ENCODE measurements at regions not wholly inside any gene's neighbourhood (a gene's known extent, or its start where the extent isn't known, plus 50 kb on each side); places are given as distances from the start of the nearest gene placed in this dataset.
"Not testable (repeated sequence)": the region's sequence is repeated elsewhere in the genome, so short reads cannot be mapped to it uniquely, and the experiment has no call there.

DNA sequence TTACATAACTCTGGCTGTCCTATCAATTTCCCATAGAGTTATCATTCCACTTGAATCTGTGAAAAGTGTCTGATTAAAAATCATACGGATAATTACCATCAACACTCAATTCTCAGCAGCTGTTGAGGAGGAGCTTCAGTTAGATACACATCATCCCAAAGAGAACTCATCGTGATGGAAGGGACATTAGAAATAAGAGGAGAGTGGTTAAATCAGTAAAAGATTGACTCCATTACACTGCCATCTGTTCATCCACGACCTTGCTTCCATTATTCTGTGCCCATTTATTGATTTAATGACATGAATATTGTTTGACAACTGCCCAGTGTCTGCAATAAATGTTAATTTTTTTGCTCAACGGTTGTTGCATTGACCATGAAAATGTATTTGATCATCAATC lies 223.5 kb downstream of the SPATA31A1 start:
- TF ChIP-seq POLR2A (IDR thresholded peaks at IDR 0.05; ENCODE audit: borderline replicate concordance, extremely low read depth, insufficient read depth, insufficient read length); SP1 (IDR thresholded peaks at IDR 0.05; ENCODE audit: low read depth); RAD21 (IDR thresholded peaks at IDR 0.05; ENCODE audit: low read depth); EZH2phosphoT487 (IDR thresholded peaks at IDR 0.05; ENCODE audit: borderline replicate concordance); EZH2 (IDR thresholded peaks at IDR 0.05); SIN3A (IDR thresholded peaks at IDR 0.05; ENCODE audit: low read depth); ZNF274 (IDR thresholded peaks at IDR 0.05; ENCODE audit: low read depth, low read length); YY1 (IDR thresholded peaks at IDR 0.05; ENCODE audit: extremely low read depth, insufficient replicate concordance, low read depth, low read length); POLR2AphosphoS5 (IDR thresholded peaks at IDR 0.05; ENCODE audit: low read depth, low read length); EGR1 (IDR thresholded peaks at IDR 0.05; ENCODE audit: low read depth): not testable (repeated sequence)
- TF ChIP-seq, protein P1, sequence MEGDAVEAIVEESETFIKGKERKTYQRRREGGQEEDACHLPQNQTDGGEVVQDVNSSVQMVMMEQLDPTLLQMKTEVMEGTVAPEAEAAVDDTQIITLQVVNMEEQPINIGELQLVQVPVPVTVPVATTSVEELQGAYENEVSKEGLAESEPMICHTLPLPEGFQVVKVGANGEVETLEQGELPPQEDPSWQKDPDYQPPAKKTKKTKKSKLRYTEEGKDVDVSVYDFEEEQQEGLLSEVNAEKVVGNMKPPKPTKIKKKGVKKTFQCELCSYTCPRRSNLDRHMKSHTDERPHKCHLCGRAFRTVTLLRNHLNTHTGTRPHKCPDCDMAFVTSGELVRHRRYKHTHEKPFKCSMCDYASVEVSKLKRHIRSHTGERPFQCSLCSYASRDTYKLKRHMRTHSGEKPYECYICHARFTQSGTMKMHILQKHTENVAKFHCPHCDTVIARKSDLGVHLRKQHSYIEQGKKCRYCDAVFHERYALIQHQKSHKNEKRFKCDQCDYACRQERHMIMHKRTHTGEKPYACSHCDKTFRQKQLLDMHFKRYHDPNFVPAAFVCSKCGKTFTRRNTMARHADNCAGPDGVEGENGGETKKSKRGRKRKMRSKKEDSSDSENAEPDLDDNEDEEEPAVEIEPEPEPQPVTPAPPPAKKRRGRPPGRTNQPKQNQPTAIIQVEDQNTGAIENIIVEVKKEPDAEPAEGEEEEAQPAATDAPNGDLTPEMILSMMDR (IDR thresholded peaks at IDR 0.05 in 2 of 3, conservative IDR thresholded peaks at IDR 0.05 in 1 of 3; ENCODE audit: borderline replicate concordance in 1 of 3, insufficient read depth in 1 of 3, low read depth in 2 of 3, low read length in 2 of 3), result not testable (repeated sequence)
- TF ChIP-seq, protein P2, sequence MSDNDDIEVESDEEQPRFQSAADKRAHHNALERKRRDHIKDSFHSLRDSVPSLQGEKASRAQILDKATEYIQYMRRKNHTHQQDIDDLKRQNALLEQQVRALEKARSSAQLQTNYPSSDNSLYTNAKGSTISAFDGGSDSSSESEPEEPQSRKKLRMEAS (IDR thresholded peaks at IDR 0.05), result not testable (repeated sequence)
- TF ChIP-seq, protein P3, sequence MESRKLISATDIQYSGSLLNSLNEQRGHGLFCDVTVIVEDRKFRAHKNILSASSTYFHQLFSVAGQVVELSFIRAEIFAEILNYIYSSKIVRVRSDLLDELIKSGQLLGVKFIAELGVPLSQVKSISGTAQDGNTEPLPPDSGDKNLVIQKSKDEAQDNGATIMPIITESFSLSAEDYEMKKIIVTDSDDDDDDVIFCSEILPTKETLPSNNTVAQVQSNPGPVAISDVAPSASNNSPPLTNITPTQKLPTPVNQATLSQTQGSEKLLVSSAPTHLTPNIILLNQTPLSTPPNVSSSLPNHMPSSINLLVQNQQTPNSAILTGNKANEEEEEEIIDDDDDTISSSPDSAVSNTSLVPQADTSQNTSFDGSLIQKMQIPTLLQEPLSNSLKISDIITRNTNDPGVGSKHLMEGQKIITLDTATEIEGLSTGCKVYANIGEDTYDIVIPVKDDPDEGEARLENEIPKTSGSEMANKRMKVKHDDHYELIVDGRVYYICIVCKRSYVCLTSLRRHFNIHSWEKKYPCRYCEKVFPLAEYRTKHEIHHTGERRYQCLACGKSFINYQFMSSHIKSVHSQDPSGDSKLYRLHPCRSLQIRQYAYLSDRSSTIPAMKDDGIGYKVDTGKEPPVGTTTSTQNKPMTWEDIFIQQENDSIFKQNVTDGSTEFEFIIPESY (IDR thresholded peaks at IDR 0.05; ENCODE audit: extremely low read depth, insufficient replicate concordance, low read length), result not testable (repeated sequence)
- TF ChIP-seq, protein P4, sequence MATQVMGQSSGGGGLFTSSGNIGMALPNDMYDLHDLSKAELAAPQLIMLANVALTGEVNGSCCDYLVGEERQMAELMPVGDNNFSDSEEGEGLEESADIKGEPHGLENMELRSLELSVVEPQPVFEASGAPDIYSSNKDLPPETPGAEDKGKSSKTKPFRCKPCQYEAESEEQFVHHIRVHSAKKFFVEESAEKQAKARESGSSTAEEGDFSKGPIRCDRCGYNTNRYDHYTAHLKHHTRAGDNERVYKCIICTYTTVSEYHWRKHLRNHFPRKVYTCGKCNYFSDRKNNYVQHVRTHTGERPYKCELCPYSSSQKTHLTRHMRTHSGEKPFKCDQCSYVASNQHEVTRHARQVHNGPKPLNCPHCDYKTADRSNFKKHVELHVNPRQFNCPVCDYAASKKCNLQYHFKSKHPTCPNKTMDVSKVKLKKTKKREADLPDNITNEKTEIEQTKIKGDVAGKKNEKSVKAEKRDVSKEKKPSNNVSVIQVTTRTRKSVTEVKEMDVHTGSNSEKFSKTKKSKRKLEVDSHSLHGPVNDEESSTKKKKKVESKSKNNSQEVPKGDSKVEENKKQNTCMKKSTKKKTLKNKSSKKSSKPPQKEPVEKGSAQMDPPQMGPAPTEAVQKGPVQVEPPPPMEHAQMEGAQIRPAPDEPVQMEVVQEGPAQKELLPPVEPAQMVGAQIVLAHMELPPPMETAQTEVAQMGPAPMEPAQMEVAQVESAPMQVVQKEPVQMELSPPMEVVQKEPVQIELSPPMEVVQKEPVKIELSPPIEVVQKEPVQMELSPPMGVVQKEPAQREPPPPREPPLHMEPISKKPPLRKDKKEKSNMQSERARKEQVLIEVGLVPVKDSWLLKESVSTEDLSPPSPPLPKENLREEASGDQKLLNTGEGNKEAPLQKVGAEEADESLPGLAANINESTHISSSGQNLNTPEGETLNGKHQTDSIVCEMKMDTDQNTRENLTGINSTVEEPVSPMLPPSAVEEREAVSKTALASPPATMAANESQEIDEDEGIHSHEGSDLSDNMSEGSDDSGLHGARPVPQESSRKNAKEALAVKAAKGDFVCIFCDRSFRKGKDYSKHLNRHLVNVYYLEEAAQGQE (IDR thresholded peaks at IDR 0.05; ENCODE audit: low read depth), result not testable (repeated sequence)
